Fibroblast of lung (primary cell): ENCODE measurements at regions not wholly inside any gene's neighbourhood (a gene's known extent, or its start where the extent isn't known, plus 50 kb on each side); places are given as distances from the start of the nearest gene placed in this dataset.

Source experiments
- DNase-seq, 2 donors: peaks; one replicate each; pipeline versions ENCODE4 v3.0.0 to v3.0.0-alpha.2; 2010; ENCODE audit warnings: low read depth in 2 of 2
- H2AFZ ChIP-seq: 2 replicates; pipeline ENCODE4 v1.5.1; 2012; ENCODE audit warnings: low read length, control low read depth, inconsistent platforms
- H3K27ac ChIP-seq: 2 replicates; pipeline ENCODE4 v1.5.1; 2011; ENCODE audit warnings: low read length, control low read depth; ENCODE audit not compliant: insufficient read depth
- H3K27me3 ChIP-seq: 2 replicates; pipeline ENCODE4 v1.5.1; 2011; ENCODE audit warnings: mild to moderate bottlenecking, low read length; ENCODE audit not compliant: control insufficient read depth, insufficient read depth
- H3K36me3 ChIP-seq: 2 replicates; pipeline ENCODE4 v1.5.1; 2011; ENCODE audit warnings: low read length; ENCODE audit not compliant: control insufficient read depth, insufficient read depth
- H3K4me1 ChIP-seq: 2 replicates; pipeline ENCODE4 v1.5.1; 2011; ENCODE audit warnings: low read length; ENCODE audit not compliant: control insufficient read depth, insufficient read depth; ENCODE audit errors: extremely low read depth
- H3K4me2 ChIP-seq: 2 replicates; pipeline ENCODE4 v1.5.1; 2011; ENCODE audit warnings: low read length, control low read depth; ENCODE audit not compliant: insufficient read depth; ENCODE audit errors: extremely low read depth
- H3K4me3 ChIP-seq, 4 experiments: fragments of 200-600 bp in 1 of 4; sonication (generic) in 1 of 4; replicated peaks in 1 of 4; 2 replicates each; pipeline ENCODE4 v1.5.1; 2011 to 2016; ENCODE audit warnings: low read length in 4 of 4, low read depth in 3 of 4, mild to moderate bottlenecking in 3 of 4, control low read depth in 2 of 4, inconsistent platforms in 1 of 4, mixed read lengths in 1 of 4; ENCODE audit not compliant: insufficient read depth in 1 of 4; ENCODE audit errors: control extremely low read depth in 1 of 4
- H3K79me2 ChIP-seq: 2 replicates; pipeline ENCODE4 v1.5.1; 2012; ENCODE audit warnings: mild to moderate bottlenecking, low read length, inconsistent platforms; ENCODE audit not compliant: control insufficient read depth, insufficient read depth
- H3K9ac ChIP-seq: 2 replicates; pipeline ENCODE4 v1.5.1; 2011; ENCODE audit warnings: mild to moderate bottlenecking, low read length, control low read depth; ENCODE audit not compliant: insufficient read depth
- H3K9me3 ChIP-seq: 2 replicates; pipeline ENCODE4 v1.5.1; 2012; ENCODE audit warnings: low read depth, low read length; ENCODE audit not compliant: control insufficient read depth, insufficient read depth
- H4K20me1 ChIP-seq: 2 replicates; pipeline ENCODE4 v1.5.1; 2011; ENCODE audit warnings: low read length; ENCODE audit not compliant: control insufficient read depth, insufficient read depth; ENCODE audit errors: extremely low read depth
- CTCF ChIP-seq, 2 donors: IDR thresholded peaks in 1 of 2; conservative IDR thresholded peaks in 1 of 2; 1 replicate in 1 of 2; 2 replicates in 1 of 2; pipeline ENCODE4 v1.5.1; 2011 to 2012; ENCODE audit warnings: low read length in 2 of 2, control low read depth in 1 of 2, inconsistent platforms in 1 of 2, low read depth in 1 of 2, mild to moderate bottlenecking in 1 of 2
- EZH2 ChIP-seq: IDR thresholded peaks from 2 replicates; pipeline ENCODE4 v1.5.1; 2012; ENCODE audit warnings: low read length, control low read depth, mild to moderate bottlenecking; ENCODE audit errors: missing control alignments

- Histone ChIP-seq H3K36me3 (no peaks in the 10 kb centered on the region), H4K20me1 (no peaks in the 10 kb centered on the region), H3K27ac (no peak overlapping the region), H3K4me2 (no peak overlapping the region), H3K79me2 (no peaks in the 10 kb centered on the region), H3K27me3 (no peaks in the 10 kb centered on the region), H2AFZ (no peak overlapping the region), H3K4me1 (no peaks in the 10 kb centered on the region), H3K4me3 (no peak overlapping the region), H3K9me3 (no peaks in the 10 kb centered on the region), H3K9ac (no peak overlapping the region)
- TF ChIP-seq CTCF (conservative IDR thresholded peaks at IDR 0.05 in 1 of 2, IDR thresholded peaks at IDR 0.05 in 1 of 2; ENCODE audit: low read depth in 1 of 2, low read length in 2 of 2) (no peak), EZH2 (no peak)
- DNase-seq: no peak
Measured at GRCh38 chr3:127490271-127491023, 100.1 kb downstream of the TPRA1 start.

GRCh38 chr3:127489357-127489756 lies 101.2 kb downstream of the TPRA1 start:
- Histone ChIP-seq H2AFZ (no peak overlapping the region), H3K9ac (no peak overlapping the region), H3K79me2 (no peaks in the 10 kb centered on the region), H3K4me1 (no peaks in the 10 kb centered on the region), H3K27me3 (no peaks in the 10 kb centered on the region), H3K9me3 (no peaks in the 10 kb centered on the region), H3K4me3 (no peak overlapping the region), H4K20me1 (no peaks in the 10 kb centered on the region), H3K36me3 (no peaks in the 10 kb centered on the region), H3K27ac (no peak overlapping the region), H3K4me2 (no peak overlapping the region)
- DNase-seq: no peak
- no peak for TF ChIP-seq EZH2
- no peak for TF ChIP-seq CTCF (conservative IDR thresholded peaks at IDR 0.05 in 1 of 2, IDR thresholded peaks at IDR 0.05 in 1 of 2; ENCODE audit: low read depth in 1 of 2, low read length in 2 of 2)

GRCh38 chr3:127488740-127489139 lies 101.8 kb downstream of the TPRA1 start:
- Histone ChIP-seq H3K4me3 (no peak overlapping the region), H2AFZ (no peak overlapping the region), H3K4me2 (no peak overlapping the region), H3K9ac (no peak overlapping the region), H3K9me3 (no peaks in the 10 kb centered on the region), H4K20me1 (no peaks in the 10 kb centered on the region), H3K36me3 (no peaks in the 10 kb centered on the region), H3K27me3 (no peaks in the 10 kb centered on the region), H3K27ac (no peak overlapping the region), H3K79me2 (no peaks in the 10 kb centered on the region), H3K4me1 (no peaks in the 10 kb centered on the region)
- no peak for TF ChIP-seq EZH2
- no peak for TF ChIP-seq CTCF (conservative IDR thresholded peaks at IDR 0.05 in 1 of 2, IDR thresholded peaks at IDR 0.05 in 1 of 2; ENCODE audit: low read depth in 1 of 2, low read length in 2 of 2)
- DNase-seq: no peak
